ENCODE measurements at regions not wholly inside any gene's neighbourhood (a gene's known extent, or its start where the extent isn't known, plus 50 kb on each side); places are given as distances from the start of the nearest gene placed in this dataset.
"Not testable (repeated sequence)": the region's sequence is repeated elsewhere in the genome, so short reads cannot be mapped to it uniquely, and the experiment has no call there.

GRCh38 chr4:62528874-62529273, 1328.7 kb downstream of the ADGRL3 start:
- no peak for DNase-seq (ENCODE audit: low spot score)

- DNase-seq (ENCODE audit: low spot score) = no peak
Observed at GRCh38 chr4:62526671-62527070, 1326.5 kb downstream of the ADGRL3 start.

GRCh38 chr4:62523256-62523655, 1323.1 kb downstream of the ADGRL3 start:
- DNase-seq (ENCODE audit: low spot score) = no peak

- DNase-seq (ENCODE audit: low spot score) = no peak
Observed at GRCh38 chr4:62522273-62522672, 1322.1 kb downstream of the ADGRL3 start.

GRCh38 chr4:62517716-62518115, 1317.6 kb downstream of the ADGRL3 start:
- no peak for DNase-seq (ENCODE audit: low spot score)

GRCh38 chr4:62513306-62513705, 1313.2 kb downstream of the ADGRL3 start:
- no peak for DNase-seq (ENCODE audit: low spot score)

DNA sequence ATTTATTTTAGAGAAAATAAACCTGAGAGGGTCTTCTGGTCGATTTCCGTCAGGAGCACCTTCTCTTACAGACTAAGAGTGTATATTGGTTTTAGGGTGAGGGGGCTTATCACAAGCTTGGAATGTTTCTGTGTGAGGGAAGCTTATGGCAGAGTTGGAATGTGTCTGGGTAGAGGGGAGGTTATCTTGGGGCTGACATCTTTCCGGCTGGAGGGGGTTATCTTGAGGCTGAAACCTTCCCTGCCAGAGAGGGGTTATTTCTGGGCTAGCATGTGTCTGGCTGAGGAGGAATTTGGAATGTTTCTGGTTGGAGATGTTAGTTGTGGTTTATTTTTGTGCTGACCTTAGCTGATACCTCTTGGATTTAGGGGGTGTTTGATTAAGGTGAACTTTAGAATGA, 1312.1 kb downstream of the ADGRL3 start:
- no peak for DNase-seq (ENCODE audit: low spot score)

DNA sequence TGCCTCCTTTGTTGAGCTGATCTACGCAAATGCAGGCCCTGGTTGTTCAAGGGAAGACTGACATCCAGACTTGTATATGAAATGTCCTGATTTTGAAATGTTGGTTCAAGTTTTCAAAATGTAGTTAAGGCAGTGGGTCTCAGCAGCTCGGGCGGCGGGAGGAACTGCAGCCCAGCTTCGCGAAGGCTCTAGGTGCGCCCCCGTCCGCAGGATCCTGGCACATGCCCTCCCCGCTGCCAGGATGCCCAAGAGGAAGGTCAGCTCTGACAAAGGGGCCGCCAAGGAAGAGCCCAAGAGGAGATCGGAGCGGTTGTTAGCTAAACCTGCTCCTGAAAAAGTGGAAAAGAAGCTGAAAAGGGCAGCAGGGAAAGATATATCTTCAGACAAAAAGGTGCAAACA, 1310.1 kb downstream of the ADGRL3 start:
- no peak for DNase-seq (ENCODE audit: low spot score)

- DNase-seq (ENCODE audit: low spot score) = no peak
Observed at GRCh38 chr4:62500296-62500695, 1300.2 kb downstream of the ADGRL3 start.

GRCh38 chr4:62495032-62495431, 1294.9 kb downstream of the ADGRL3 start:
- peak; percentile 1 for DNase-seq (ENCODE audit: low spot score)

- not testable (repeated sequence) for DNase-seq (ENCODE audit: low spot score)
Observed at GRCh38 chr4:62491756-62492155, 1291.6 kb downstream of the ADGRL3 start.

DNA sequence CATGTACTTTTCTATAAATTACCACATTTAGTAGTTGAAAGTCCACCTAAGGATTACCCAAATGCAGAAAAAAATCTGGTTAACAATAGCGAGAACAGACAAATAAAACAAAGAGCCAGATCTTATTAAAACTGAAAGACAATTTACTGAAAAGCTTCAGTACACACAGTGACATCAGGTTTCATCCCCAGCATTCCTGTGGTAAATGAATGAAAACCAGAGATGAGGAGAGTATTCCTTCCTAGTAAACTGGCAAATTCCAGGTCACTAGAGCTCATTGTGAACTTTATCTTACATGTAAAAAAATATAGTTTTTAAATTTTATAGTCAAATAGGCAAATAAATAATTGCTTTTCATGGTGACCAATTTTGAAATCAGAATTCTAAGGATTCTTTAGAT, 1290.5 kb downstream of the ADGRL3 start:
- DNase-seq (ENCODE audit: low spot score) = no peak

- no peak for DNase-seq (ENCODE audit: low spot score)
Observed at GRCh38 chr4:62487016-62487415, 1286.9 kb downstream of the ADGRL3 start.

GRCh38 chr4:62484357-62484756, 1284.2 kb downstream of the ADGRL3 start:
- DNase-seq (ENCODE audit: low spot score) = no peak

- no peak for DNase-seq (ENCODE audit: low spot score)
Observed at GRCh38 chr4:62482355-62482754, 1282.2 kb downstream of the ADGRL3 start.

DNA sequence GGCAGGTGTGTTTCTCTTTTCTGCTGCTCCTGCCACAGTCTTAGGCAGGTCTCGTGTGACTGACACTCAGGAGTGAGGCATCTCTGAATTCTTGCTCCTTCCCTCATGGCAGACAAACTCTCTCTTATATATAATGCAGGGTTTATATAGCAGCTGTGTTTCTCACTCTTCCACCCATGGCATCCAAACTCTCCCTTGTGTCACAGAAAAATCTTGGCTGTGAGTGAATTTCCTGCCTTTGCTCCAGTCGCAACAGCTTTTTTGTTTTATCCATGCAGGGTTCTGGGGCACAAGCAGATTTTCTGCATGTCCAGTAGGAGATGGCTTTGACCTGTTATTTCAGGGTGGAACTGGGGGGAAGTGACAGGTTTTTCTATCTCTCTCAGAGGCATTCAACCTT, 1275.5 kb downstream of the ADGRL3 start:
- DNase-seq (ENCODE audit: low spot score) = no peak

DNA sequence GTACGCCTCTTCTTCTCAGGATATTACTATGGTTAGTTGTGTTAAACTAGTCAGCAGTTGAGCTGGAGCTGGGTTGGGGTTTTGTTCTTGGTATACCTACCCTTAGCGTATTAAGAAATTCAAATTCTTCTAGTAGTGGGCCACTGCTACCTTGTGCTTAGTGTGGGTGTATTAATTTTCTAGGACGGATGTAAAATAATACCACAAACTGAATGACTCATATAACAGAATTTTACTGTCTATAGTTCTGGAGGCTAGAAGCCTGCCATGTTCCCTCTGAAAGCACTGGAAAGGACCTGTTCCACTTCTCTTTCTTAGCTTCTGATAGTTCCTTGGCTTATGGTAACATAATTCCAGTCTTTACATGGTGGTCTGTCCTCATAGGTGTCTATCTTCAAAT, 1274.7 kb downstream of the ADGRL3 start:
- peak; percentile 3 for DNase-seq (ENCODE audit: low spot score)

DNA sequence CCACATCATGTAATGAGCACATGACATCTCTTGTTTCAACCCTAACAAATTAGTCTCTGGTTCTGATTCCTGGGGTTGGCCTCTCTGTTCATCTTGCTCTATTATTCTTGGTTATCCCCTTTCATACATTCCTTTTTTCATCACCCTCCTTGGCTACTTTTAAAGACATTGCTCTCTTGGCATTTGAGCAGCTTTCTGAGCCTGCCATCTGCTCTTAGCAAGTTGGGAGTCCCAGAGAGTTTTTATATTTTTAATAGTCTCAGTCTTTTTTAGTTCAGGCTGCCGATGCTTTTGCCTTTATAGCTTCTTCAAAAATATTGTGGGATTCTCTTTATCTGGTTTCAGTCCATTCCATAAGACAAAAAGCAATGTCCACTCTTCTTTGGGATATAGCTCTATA, 1270.9 kb downstream of the ADGRL3 start:
- no peak for DNase-seq (ENCODE audit: low spot score)

DNA sequence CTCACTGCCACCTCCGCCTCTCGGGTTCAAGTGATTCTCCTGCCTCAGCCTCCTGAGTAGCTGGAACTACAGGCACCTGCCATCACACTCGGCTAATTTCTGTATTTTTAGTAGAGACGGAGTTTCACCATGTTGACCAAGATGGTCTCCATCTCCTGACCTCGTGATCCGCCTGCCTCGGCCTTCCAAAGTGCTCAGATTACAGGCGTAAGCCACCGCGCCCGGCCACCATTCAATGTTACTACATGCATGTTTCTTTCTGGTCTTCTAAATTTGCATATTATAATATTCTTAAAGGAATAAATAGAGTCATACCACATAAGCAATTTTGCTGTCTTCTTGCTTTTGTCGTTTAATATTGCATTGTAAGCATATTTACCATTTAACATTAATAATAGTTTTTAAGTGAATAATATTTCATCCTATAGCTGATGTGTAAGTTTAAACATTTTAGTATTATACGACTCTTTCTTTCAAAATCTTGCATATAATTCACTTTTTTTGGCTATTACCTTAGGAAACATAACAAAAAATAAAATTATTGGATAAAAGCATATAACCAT, 1270.4 kb downstream of the ADGRL3 start:
- no peak for DNase-seq (ENCODE audit: low spot score)

GRCh38 chr4:62470020-62470419, 1269.9 kb downstream of the ADGRL3 start:
- no peak for DNase-seq (ENCODE audit: low spot score)

- DNase-seq (ENCODE audit: low spot score) = no peak
Observed at GRCh38 chr4:62461961-62462360, 1261.8 kb downstream of the ADGRL3 start.

GRCh38 chr4:62460329-62460728, 1260.2 kb downstream of the ADGRL3 start:
- no peak for DNase-seq (ENCODE audit: low spot score)

DNA sequence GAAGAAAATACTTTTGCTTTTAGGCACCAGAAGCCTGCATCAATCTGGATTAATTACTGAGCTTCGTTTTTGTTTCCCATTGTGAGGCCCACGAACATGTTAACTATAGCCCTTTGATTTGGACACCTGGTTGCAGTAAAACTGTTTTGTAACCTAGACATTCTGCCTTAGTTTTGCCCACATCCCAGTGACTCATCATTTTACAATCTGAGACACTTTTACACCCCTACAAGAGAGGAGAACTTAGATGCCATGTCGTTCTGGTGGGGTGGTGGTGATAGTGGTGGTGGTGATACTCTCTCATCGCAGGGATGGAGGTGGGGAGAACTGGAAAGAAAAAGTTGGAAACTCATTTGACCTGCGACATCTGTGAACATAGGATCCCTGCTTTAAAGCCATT, 1257.2 kb downstream of the ADGRL3 start:
- DNase-seq (ENCODE audit: low spot score) = no peak

- no peak for DNase-seq (ENCODE audit: low spot score)
Observed at GRCh38 chr4:62455871-62456270, 1255.7 kb downstream of the ADGRL3 start.

DNA sequence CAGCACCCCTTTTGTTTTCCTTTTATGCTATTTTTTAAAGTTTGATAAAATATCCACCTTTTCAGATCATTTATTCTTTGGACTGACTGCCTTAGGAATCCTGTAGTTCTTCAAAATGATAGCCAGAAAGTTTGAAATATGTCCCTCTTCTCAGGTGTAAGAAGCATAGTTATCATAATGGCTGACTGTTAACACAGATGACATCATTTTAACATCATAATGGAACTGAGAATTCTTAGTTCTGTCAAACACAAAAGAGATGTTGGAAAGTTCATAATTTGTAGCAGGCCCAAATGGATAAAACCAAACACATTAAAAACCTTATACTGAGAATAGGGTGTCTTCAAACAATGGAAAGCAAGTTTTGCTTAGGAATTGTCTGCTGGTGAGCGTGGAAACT, 1254.4 kb downstream of the ADGRL3 start:
- DNase-seq (ENCODE audit: low spot score) = no peak

All from COLO829 (cell line).